Transverse colon (tissue), 4 donors: ENCODE measurements at regions not wholly inside any gene's neighbourhood (a gene's known extent, or its start where the extent isn't known, plus 50 kb on each side); places are given as distances from the start of the nearest gene placed in this dataset.
"Not testable (repeated sequence)": the region's sequence is repeated elsewhere in the genome, so short reads cannot be mapped to it uniquely, and the experiment has no call there.

Experiments used
- DNase-seq: peaks from one replicate; pipeline ENCODE4 v3.0.0-alpha.2; 2019
- H3K27ac ChIP-seq, 4 donors: fragments of 200-600 bp; sonication (generic); 2 replicates each; pipeline ENCODE4 v1.5.1; 2016 to 2018; ENCODE audit warnings: inconsistent platforms in 4 of 4
- H3K27me3 ChIP-seq: fragments of 200-600 bp; sonication (generic); 2 replicates; pipeline ENCODE4 v1.5.1; 2017; ENCODE audit warnings: inconsistent platforms
- H3K36me3 ChIP-seq, 4 donors: fragments of 200-600 bp; sonication (generic); 2 replicates each; pipeline ENCODE4 v1.5.1; 2017 to 2019; ENCODE audit warnings: inconsistent platforms in 4 of 4
- H3K4me1 ChIP-seq, 4 donors: fragments of 200-600 bp; sonication (generic); 2 replicates each; pipeline ENCODE4 v1.5.1; 2017 to 2020; ENCODE audit warnings: inconsistent platforms in 4 of 4
- H3K4me3 ChIP-seq, 4 donors: fragments of 200-600 bp; sonication (generic); 1 replicate in 1 of 4; 2 replicates in 3 of 4; pipeline versions ENCODE4 v1.5.1 to v1.6.1; 2017 to 2019; ENCODE audit warnings: inconsistent platforms in 4 of 4
- H3K9me3 ChIP-seq, 2 donors: fragments of 200-600 bp; sonication (generic); 2 replicates each; pipeline ENCODE4 v1.5.1; 2017 to 2019; ENCODE audit warnings: inconsistent platforms in 2 of 2
- CTCF ChIP-seq, 5 experiments: fragments of 200-600 bp in 3 of 5; fragments of 450-650 bp in 2 of 5; sonication (generic) in 3 of 5; IDR thresholded peaks; 1 replicate in 2 of 5; 2 replicates in 3 of 5; pipeline ENCODE4 v1.5.1; 2016 to 2017; ENCODE audit warnings: antibody characterized with exemption in 5 of 5, inconsistent platforms in 3 of 5, mild to moderate bottlenecking in 2 of 5, moderate library complexity in 1 of 5
- EP300 ChIP-seq: sonication (generic); formaldehyde crosslinking; IDR thresholded peaks from one replicate; pipeline ENCODE4 v1.6.1; 2017; ENCODE audit warnings: antibody characterized with exemption, low read depth
- POLR2A ChIP-seq: fragments of 450-650 bp; IDR thresholded peaks from one replicate; pipeline ENCODE4 v1.6.1; 2016; ENCODE audit warnings: antibody characterized with exemption, mild to moderate bottlenecking, moderate library complexity
- POLR2AphosphoS5 ChIP-seq, 3 donors: sonication (generic); formaldehyde crosslinking; IDR thresholded peaks; one replicate each; pipeline ENCODE4 v1.6.1; 2016; ENCODE audit warnings: antibody characterized with exemption in 3 of 3
- WGBS, 2 donors: methylation state at CpG; one replicate each; pipeline ENCODE4 v1.1.5; 2018; ENCODE audit warnings: low coverage in 1 of 2; 5-methylcytosine and 5-hydroxymethylcytosine counted together
- in situ Hi-C, 4 donors: fragments of 200-750 bp; cut with MboI; loops; one replicate each; pipeline versions ENCODE4 v1.15.0 to v1.15.1; 2017; ENCODE audit warnings: low sequenced_read_pairs in 3 of 4, low pct_ligation_motif_present in 1 of 4, low pct_unique_long_range_greater_than_20kb in 1 of 4
- intact Hi-C: fragments of 100-400 bp; cut with DNase I; formaldehyde crosslinking; loops from one replicate; pipeline ENCODE4 v1.15.1; 2023; ENCODE audit warnings: low total_unique reads

GRCh38 chr5:143524338-143524945 lies 121.0 kb upstream of the NR3C1 start:
- in situ Hi-C loops: no loop called here

DNA sequence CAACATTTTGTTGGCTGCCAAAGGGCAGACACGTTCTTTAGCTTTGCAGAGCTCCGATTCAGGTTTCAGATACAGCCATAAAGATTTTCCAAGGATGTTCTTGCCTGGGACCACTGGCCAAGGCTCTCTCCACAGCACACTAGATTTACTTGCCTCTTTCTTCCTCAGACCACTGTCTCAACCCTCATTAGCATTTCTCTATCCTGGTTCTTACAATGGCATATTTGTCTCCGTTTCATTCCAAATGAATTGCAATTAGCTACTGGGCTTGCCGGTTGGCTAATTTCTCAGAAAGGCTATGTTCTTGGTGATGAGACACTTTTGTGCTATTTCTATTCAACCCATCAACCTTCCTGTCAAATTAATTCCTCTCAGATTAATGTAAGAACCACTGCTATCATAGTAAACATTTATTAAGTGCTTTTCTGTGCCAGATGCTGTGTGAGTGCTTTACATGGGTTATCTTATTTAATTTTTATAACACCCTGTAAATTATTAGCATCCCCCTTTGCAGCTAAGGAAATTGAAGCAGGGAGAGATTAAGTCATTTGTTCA lies 118.4 kb upstream of the NR3C1 start:
- intact Hi-C loops: no loop called here
- no peaks in the 10 kb centered on the region for H3K36me3 ChIP-seq
- no peak overlapping the region for H3K27ac ChIP-seq
- H3K4me3 ChIP-seq: no peak overlapping the region
- no peak for DNase-seq
- in situ Hi-C loops: no loop called here
- no peaks in the 10 kb centered on the region for H3K4me1 ChIP-seq
- H3K27me3 ChIP-seq: no peaks in the 10 kb centered on the region
- H3K9me3 ChIP-seq: no peaks in the 10 kb centered on the region
- 77 to 94% methylated on average over 2 to 4 of the region's 4 CpGs for WGBS, 2 donors
- no peak for TF ChIP-seq POLR2A
- no peak for TF ChIP-seq CTCF (IDR thresholded peaks at IDR 0.05)
- no peak for TF ChIP-seq EP300
- no peak for TF ChIP-seq POLR2AphosphoS5 (IDR thresholded peaks at IDR 0.05)

More at GRCh38 chr5:143524338-143524945, 121.0 kb upstream of the NR3C1 start:
- Histone ChIP-seq H3K27ac (no peak overlapping the region), H3K4me3 (no peak overlapping the region), H3K27me3 (no peaks in the 10 kb centered on the region), H3K4me1 (no peaks in the 10 kb centered on the region), H3K9me3 (no peaks in the 10 kb centered on the region), H3K36me3 (no peaks in the 10 kb centered on the region)
- DNase-seq: no peak
- WGBS, 2 donors: 91 to 95% methylated on average over 1 to 2 of the region's 2 CpGs
- intact Hi-C loops: no loop called here
- no peak for TF ChIP-seq EP300
- no peak for TF ChIP-seq CTCF (IDR thresholded peaks at IDR 0.05)

DNA sequence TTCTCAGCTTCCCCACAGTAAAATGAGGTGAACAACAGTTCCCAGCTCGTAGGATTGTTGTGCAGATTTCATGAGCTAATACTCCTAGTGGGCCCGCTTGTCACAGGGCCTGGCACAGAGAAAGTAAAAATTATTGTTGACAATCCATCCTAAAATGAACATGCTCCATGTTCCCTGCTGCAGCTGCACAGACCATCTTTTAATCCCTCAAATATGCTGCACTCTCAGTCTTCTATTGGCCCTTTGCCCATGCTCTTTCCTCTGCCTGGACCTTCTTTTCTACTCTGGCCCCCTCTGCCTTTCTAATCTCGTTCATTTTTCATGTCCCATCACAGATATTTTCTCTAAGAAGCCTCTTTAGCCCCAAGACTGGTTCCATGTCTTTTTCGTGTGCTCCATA lies 117.7 kb upstream of the NR3C1 start:
- no peaks in the 10 kb centered on the region for H3K4me1 ChIP-seq
- in situ Hi-C loops: no loop called here
- no peak overlapping the region for H3K27ac ChIP-seq
- no peak overlapping the region for H3K4me3 ChIP-seq
- no peak for TF ChIP-seq EP300
- no peak for TF ChIP-seq CTCF (IDR thresholded peaks at IDR 0.05)
- no peak for TF ChIP-seq POLR2AphosphoS5 (IDR thresholded peaks at IDR 0.05)
- TF ChIP-seq POLR2A: no peak
- no peaks in the 10 kb centered on the region for H3K36me3 ChIP-seq
- no peaks in the 10 kb centered on the region for H3K27me3 ChIP-seq
- H3K9me3 ChIP-seq: no peaks in the 10 kb centered on the region
- no peak for DNase-seq
- intact Hi-C loops: no loop called here
- WGBS, 2 donors: 70 to 73% methylated on average over 4 of the region's 4 CpGs

DNA sequence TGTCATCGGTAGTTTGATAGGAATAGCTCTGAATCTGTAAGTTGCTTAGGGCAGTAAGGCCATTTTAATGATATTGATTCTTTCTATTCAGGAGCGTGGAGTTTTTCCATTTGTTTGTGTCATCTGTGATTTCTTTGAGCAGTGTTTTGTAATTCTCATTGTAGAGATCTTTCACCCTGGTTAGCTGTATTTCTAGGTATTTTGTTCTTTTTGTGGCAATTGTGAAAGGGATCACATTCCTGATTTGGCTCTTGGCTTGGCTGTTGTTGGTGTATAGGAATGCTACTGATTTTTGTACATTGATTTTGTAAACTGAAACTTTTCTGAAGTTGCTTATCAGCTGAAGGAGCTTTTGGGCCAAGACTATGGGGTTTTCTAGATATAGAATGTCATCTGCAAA lies 115.7 kb upstream of the NR3C1 start:
- H3K27me3 ChIP-seq, H3K36me3 ChIP-seq, in situ Hi-C loops, H3K4me1 ChIP-seq, DNase-seq, intact Hi-C loops, H3K9me3 ChIP-seq, H3K27ac ChIP-seq, H3K4me3 ChIP-seq: not testable (repeated sequence)
- WGBS, 2 donors: 94% methylated on average over 2 of the region's 2 CpGs

DNA sequence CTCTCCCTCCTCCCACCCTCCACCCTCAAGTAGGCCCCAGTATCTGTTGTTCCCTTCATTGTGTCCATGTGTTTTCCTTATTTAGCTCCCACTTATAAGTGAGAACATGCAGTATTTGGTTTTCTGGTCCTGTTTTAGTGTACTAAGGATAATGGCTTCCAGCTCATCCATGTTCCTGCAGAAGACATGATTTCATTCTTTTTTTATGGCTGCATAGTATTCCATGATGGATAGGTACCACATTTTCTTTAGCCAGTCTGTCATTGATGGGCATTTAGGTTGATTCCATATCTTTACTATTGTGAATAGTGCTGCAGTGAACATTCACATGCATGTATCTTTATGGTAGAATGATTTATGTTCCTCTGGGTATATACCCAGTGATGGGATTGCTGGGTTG lies 114.3 kb upstream of the NR3C1 start:
- H3K4me3 ChIP-seq, intact Hi-C loops, in situ Hi-C loops, H3K36me3 ChIP-seq, H3K4me1 ChIP-seq, H3K9me3 ChIP-seq, DNase-seq, H3K27ac ChIP-seq, H3K27me3 ChIP-seq: not testable (repeated sequence)
